H9 (cell line): ENCODE measurements at regions not wholly inside any gene's neighbourhood (a gene's known extent, or its start where the extent isn't known, plus 50 kb on each side); places are given as distances from the start of the nearest gene placed in this dataset.

ENCODE experiments used
- DNase-seq: peaks from one replicate; pipeline ENCODE4 v3.0.0-alpha.2; 2017
- H2AFZ ChIP-seq: one replicate; pipeline ENCODE4 v1.6.1; 2013; ENCODE audit warnings: mild to moderate bottlenecking, low read length, control low read depth, moderate library complexity
- H2AK5ac ChIP-seq: 2 replicates; pipeline ENCODE4 v1.6.1; 2013; ENCODE audit warnings: low read length, control low read depth, mixed read lengths; ENCODE audit not compliant: insufficient read length
- H2BK120ac ChIP-seq: one replicate; pipeline ENCODE4 v1.6.1; 2013; ENCODE audit warnings: low read depth, mild to moderate bottlenecking, low read length, control low read depth, inconsistent platforms; ENCODE audit not compliant: poor library complexity, severe bottlenecking
- H2BK12ac ChIP-seq: 2 replicates; pipeline ENCODE4 v1.6.1; 2013; ENCODE audit warnings: low read length, control low read depth, mixed read lengths, low read depth; ENCODE audit not compliant: insufficient read length
- H2BK15ac ChIP-seq: 2 replicates; pipeline ENCODE4 v1.6.1; 2013; ENCODE audit warnings: low read depth, low read length, control low read depth
- H2BK20ac ChIP-seq: one replicate; pipeline ENCODE4 v1.6.1; 2013; ENCODE audit warnings: low read depth, mild to moderate bottlenecking, low read length, control low read depth, inconsistent platforms; ENCODE audit not compliant: poor library complexity, severe bottlenecking
- H2BK5ac ChIP-seq: 2 replicates; pipeline ENCODE4 v1.6.1; 2013; ENCODE audit warnings: low read length, control low read depth, mixed read lengths; ENCODE audit not compliant: insufficient read length
- H3K14ac ChIP-seq: 2 replicates; pipeline ENCODE4 v1.6.1; 2013; ENCODE audit warnings: low read length, control low read depth; ENCODE audit not compliant: insufficient read depth
- H3K18ac ChIP-seq: 2 replicates; pipeline ENCODE4 v1.6.1; 2013; ENCODE audit warnings: low read depth, mild to moderate bottlenecking, mixed read lengths, low read length, control low read depth; ENCODE audit not compliant: insufficient read length
- H3K23ac ChIP-seq: 2 replicates; pipeline ENCODE4 v1.6.1; 2013; ENCODE audit warnings: low read length, control low read depth, mixed read lengths, low read depth; ENCODE audit not compliant: insufficient read length
- H3K23me2 ChIP-seq: 2 replicates; pipeline ENCODE4 v1.6.1; 2013; ENCODE audit warnings: low read depth, mild to moderate bottlenecking, mixed read lengths, low read length, control low read depth; ENCODE audit not compliant: insufficient read length, poor library complexity, severe bottlenecking
- H3K27ac ChIP-seq: 2 replicates; pipeline ENCODE4 v1.5.1; 2013; ENCODE audit warnings: low read length, control low read depth, mixed read lengths, low read depth; ENCODE audit not compliant: insufficient read length
- H3K27me3 ChIP-seq: 2 replicates; pipeline ENCODE4 v1.6.1; 2013; ENCODE audit warnings: low read length, control low read depth, inconsistent platforms; ENCODE audit not compliant: insufficient read depth
- H3K4ac ChIP-seq: 2 replicates; pipeline ENCODE4 v1.6.1; 2013; ENCODE audit warnings: low read depth, mild to moderate bottlenecking, control low read depth, inconsistent platforms, low read length, moderate library complexity
- H3K4me1 ChIP-seq: 2 replicates; pipeline ENCODE4 v1.6.1; 2013; ENCODE audit warnings: low read length, control low read depth, inconsistent platforms; ENCODE audit not compliant: insufficient read depth
- H3K4me2 ChIP-seq: 2 replicates; pipeline ENCODE4 v1.6.1; 2013; ENCODE audit warnings: low read length, control low read depth, mixed read lengths; ENCODE audit not compliant: insufficient read length, insufficient read depth
- H3K56ac ChIP-seq: 2 replicates; pipeline ENCODE4 v1.6.1; 2013; ENCODE audit warnings: low read depth, mild to moderate bottlenecking, mixed read lengths, low read length, control low read depth; ENCODE audit not compliant: insufficient read length
- H3K79me1 ChIP-seq: 2 replicates; pipeline ENCODE4 v1.6.1; 2013; ENCODE audit warnings: low read depth, mild to moderate bottlenecking, moderate library complexity, low read length, control low read depth, inconsistent platforms; ENCODE audit not compliant: insufficient read depth, poor library complexity, severe bottlenecking
- H3K79me2 ChIP-seq: 2 replicates; pipeline ENCODE4 v1.6.1; 2013; ENCODE audit warnings: low read length, control low read depth, inconsistent platforms; ENCODE audit not compliant: insufficient read depth
- H3K9ac ChIP-seq: 2 replicates; pipeline ENCODE4 v1.6.1; 2013; ENCODE audit warnings: low read length, control low read depth, mixed read lengths; ENCODE audit not compliant: insufficient read length; ENCODE audit errors: extremely low read depth
- H3K9me3 ChIP-seq: one replicate; pipeline ENCODE4 v1.6.1; 2013; ENCODE audit warnings: low read depth, low read length, inconsistent platforms; ENCODE audit not compliant: control insufficient read depth
- H3T11ph ChIP-seq: one replicate; pipeline ENCODE4 v1.6.1; 2013; ENCODE audit warnings: mild to moderate bottlenecking, low read length, control low read depth, inconsistent platforms
- H4K20me1 ChIP-seq: one replicate; pipeline ENCODE4 v1.6.1; 2013; ENCODE audit not compliant: control insufficient read depth, insufficient read length, insufficient read depth
- H4K5ac ChIP-seq: 2 replicates; pipeline ENCODE4 v1.6.1; 2013; ENCODE audit warnings: low read depth, mild to moderate bottlenecking, mixed read lengths, low read length, control low read depth; ENCODE audit not compliant: insufficient read length
- H4K8ac ChIP-seq: replicated peaks from 2 replicates; pipeline ENCODE4 v1.6.1; 2013; ENCODE audit warnings: low read length, control low read depth, mixed read lengths, low read depth; ENCODE audit not compliant: insufficient read length
- H4K91ac ChIP-seq: 2 replicates; pipeline ENCODE4 v1.6.1; 2013; ENCODE audit warnings: low read depth, mild to moderate bottlenecking, moderate library complexity, mixed read lengths, low read length, control low read depth; ENCODE audit not compliant: insufficient read length
- H3K27ac Mint-ChIP-seq, 3 experiments: 2 replicates in 2 of 3; 3 replicates in 1 of 3; pipeline ENCODE4 v1.8.0; 2020 to 2021; ENCODE audit warnings: mixed read lengths in 3 of 3, mild to moderate bottlenecking in 1 of 3, moderate library complexity in 1 of 3
- H3K27me3 Mint-ChIP-seq: 2 replicates; pipeline ENCODE4 v1.8.0; 2021; ENCODE audit warnings: low read depth, mild to moderate bottlenecking, moderate library complexity, mixed read lengths
- H3K36me3 Mint-ChIP-seq, 3 experiments: 2 replicates in 2 of 3; 3 replicates in 1 of 3; pipeline ENCODE4 v1.8.0; 2020 to 2021; ENCODE audit warnings: low read depth in 3 of 3, mixed read lengths in 3 of 3; ENCODE audit not compliant: insufficient read depth in 1 of 3
- H3K4me1 Mint-ChIP-seq, 2 experiments: 2 replicates each; pipeline ENCODE4 v1.8.0; 2020; ENCODE audit warnings: mixed read lengths in 2 of 2
- H3K4me3 Mint-ChIP-seq, 2 experiments: 2 replicates in 1 of 2; 3 replicates in 1 of 2; pipeline ENCODE4 v1.8.0; 2020 to 2021; ENCODE audit warnings: mild to moderate bottlenecking in 2 of 2, mixed read lengths in 2 of 2, moderate library complexity in 1 of 2
- H3K9me3 Mint-ChIP-seq, 2 experiments: 2 replicates in 1 of 2; 3 replicates in 1 of 2; pipeline ENCODE4 v1.8.0; 2020; ENCODE audit warnings: mild to moderate bottlenecking in 2 of 2, mixed read lengths in 2 of 2, moderate library complexity in 1 of 2
- WGBS: extraction: QIAGEN DNeasy Blood & Tissue Kit; methylation state at CpG from one replicate; pipeline ENCODE4 v1.1.7; 2013; ENCODE audit warnings: missing lambda C conversion rate, low lambda C conversion rate, mixed read lengths; ENCODE audit not compliant: insufficient read length; ENCODE audit errors: extremely low coverage; 5-methylcytosine and 5-hydroxymethylcytosine counted together
- TF ChIP-seq, protein P1 (sequence below): fragments of 200-600 bp; sonication (generic); conservative IDR thresholded peaks from 3 replicates; pipeline ENCODE4 v1.8.0; 2021; ENCODE audit warnings: antibody characterized with exemption, mild to moderate bottlenecking

DNA sequence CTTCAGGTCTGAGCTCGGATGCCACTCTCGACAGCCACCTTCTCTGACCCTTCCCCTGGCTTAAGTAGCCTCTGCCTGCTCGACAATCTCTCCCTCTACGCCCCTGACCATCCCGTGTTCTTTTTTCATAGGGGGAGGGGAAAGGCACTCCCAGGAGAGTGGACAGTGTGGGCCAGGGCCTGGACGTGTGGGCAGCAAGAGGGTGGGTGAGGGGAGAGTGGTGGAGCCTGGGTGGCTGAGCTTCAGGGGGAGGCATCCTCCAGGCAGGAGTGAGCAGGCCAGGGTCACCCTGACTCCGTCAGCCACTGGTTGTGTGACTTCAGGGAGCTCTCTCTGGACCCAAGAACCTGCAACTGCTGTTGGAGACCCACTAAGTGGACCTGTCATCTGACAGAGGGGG, 92.7 kb downstream of the CEBPB start:
- TF ChIP-seq, protein P1, sequence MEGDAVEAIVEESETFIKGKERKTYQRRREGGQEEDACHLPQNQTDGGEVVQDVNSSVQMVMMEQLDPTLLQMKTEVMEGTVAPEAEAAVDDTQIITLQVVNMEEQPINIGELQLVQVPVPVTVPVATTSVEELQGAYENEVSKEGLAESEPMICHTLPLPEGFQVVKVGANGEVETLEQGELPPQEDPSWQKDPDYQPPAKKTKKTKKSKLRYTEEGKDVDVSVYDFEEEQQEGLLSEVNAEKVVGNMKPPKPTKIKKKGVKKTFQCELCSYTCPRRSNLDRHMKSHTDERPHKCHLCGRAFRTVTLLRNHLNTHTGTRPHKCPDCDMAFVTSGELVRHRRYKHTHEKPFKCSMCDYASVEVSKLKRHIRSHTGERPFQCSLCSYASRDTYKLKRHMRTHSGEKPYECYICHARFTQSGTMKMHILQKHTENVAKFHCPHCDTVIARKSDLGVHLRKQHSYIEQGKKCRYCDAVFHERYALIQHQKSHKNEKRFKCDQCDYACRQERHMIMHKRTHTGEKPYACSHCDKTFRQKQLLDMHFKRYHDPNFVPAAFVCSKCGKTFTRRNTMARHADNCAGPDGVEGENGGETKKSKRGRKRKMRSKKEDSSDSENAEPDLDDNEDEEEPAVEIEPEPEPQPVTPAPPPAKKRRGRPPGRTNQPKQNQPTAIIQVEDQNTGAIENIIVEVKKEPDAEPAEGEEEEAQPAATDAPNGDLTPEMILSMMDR, result no peak
- Histone ChIP-seq H3T11ph (no peak overlapping the region), H2AK5ac (no peak overlapping the region), H3K27ac (no peak overlapping the region), H3K56ac (no peak overlapping the region), H2BK12ac (no peak overlapping the region), H3K14ac (no peak overlapping the region), H3K23me2 (no peaks in the 10 kb centered on the region), H3K9me3 (no peaks in the 10 kb centered on the region), H3K4ac (no peak overlapping the region), H2BK20ac (no peak overlapping the region), H2BK15ac (no peak overlapping the region), H2AFZ (no peak overlapping the region), H3K27me3 (no peaks in the 10 kb centered on the region), H3K9ac (no peak overlapping the region), H3K23ac (no peak overlapping the region), H4K8ac (no peak overlapping the region), H3K4me1 (no peaks in the 10 kb centered on the region), H2BK5ac (no peak overlapping the region), H3K79me2 (no peaks in the 10 kb centered on the region), H3K4me2 (no peak overlapping the region), H4K20me1 (no peaks in the 10 kb centered on the region), H4K5ac (no peak overlapping the region), H2BK120ac (no peak overlapping the region), H3K18ac (no peak overlapping the region), H3K79me1 (no peaks in the 10 kb centered on the region), H4K91ac (no peak overlapping the region)
- Mint-ChIP-seq H3K36me3 (no peaks in the 10 kb centered on the region), H3K9me3 (no peaks in the 10 kb centered on the region; a peak in 2 of 5 replicates), H3K4me3 (no peak overlapping the region), H3K27ac (peak overlapping the region in 1 of 3 experiments; percentile 59; a peak in 2 of 7 replicates), H3K27me3 (peaks cover 9% of the 10 kb centered on the region), H3K4me1 (peaks cover 9 to 32% of the 10 kb centered on the region in 2 experiments)
- no peak for DNase-seq
- WGBS, result no CpG with 5 or more reads among the region's 7 CpGs
